ENCODE measurements at regions not wholly inside any gene's neighbourhood (a gene's known extent, or its start where the extent isn't known, plus 50 kb on each side); places are given as distances from the start of the nearest gene placed in this dataset.

DNA sequence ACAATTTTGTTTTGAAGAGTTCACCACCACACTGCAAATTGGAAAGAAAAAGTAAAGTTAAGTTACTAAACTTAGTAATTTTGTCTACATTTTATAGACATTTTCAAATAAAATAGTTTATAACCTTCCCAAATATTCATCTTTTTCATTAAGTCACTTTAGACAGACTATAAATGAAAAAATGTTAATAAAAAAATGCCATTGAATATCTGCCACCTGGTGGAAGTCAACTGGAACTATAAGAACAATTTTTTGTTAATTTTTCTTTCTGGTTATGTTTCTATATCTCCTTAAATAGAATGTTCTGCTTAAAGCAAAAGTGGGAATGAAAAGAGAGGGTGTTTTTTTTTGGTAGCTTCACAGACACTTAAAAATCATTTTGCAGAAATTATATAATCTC, 534.4 kb upstream of the PCDH10 start:
- TF ChIP-seq MXI1 (conservative IDR thresholded peaks at IDR 0.05; ENCODE audit: poor library complexity, severe bottlenecking) (no peak), RAD21 (conservative IDR thresholded peaks at IDR 0.05) (peak; percentile 66), SMC3 (conservative IDR thresholded peaks at IDR 0.05; ENCODE audit: poor library complexity) (peak; percentile 76), CTCF (IDR thresholded peaks at IDR 0.05; ENCODE audit: poor library complexity, severe bottlenecking) (peak; percentile 60)
- Histone ChIP-seq H3K36me3 (ENCODE audit: insufficient read depth, low read length) (no peaks in the 10 kb centered on the region), H3K79me2 (replicated peaks; ENCODE audit: insufficient read depth, low read length) (peaks cover 2% of the 10 kb centered on the region), H2AFZ (ENCODE audit: low read depth, low read length) (no peak overlapping the region), H3K9me2 (ENCODE audit: insufficient read depth, low read length) (no peaks in the 10 kb centered on the region), H3K9me3 (ENCODE audit: low read length) (no peaks in the 10 kb centered on the region), H3K27ac (ENCODE audit: low read length) (no peak overlapping the region), H3F3A (ENCODE audit: insufficient read depth, low read length, poor library complexity, severe bottlenecking) (no peaks in the 10 kb centered on the region), H4K20me1 (ENCODE audit: insufficient read depth) (no peaks in the 10 kb centered on the region), H3K9ac (ENCODE audit: low read length) (no peak overlapping the region), H3K4me3 (ENCODE audit: low read length) (no peak overlapping the region), H3K27me3 (ENCODE audit: insufficient read depth, low read depth, low read length) (no peaks in the 10 kb centered on the region), H3K4me2 (ENCODE audit: low read length) (no peak overlapping the region)

DNA sequence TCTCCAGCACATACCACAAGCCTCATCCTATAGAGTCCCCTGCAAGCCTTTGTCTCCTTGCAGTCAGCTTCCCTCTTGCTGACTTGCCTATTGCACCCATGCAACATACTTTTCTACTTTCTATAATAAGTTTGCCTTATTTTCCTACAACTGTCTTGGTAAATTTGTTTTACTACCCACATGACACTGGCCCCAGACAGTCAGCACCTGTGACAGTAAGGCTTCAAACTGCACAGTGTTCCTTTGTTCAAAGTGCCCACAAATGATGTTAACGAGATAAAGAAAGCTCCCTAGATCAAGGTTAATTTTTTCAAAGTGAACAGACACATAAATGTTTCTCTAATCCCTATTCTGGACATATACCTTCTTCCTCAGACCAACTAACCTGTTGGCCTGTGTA, 529.1 kb upstream of the PCDH10 start:
- Histone ChIP-seq H3K27ac (ENCODE audit: low read length) (no peak overlapping the region), H3K9ac (ENCODE audit: low read length) (no peak overlapping the region), H3K4me3 (ENCODE audit: low read length) (no peak overlapping the region), H4K20me1 (ENCODE audit: insufficient read depth) (no peaks in the 10 kb centered on the region), H3K79me2 (replicated peaks; ENCODE audit: insufficient read depth, low read length) (no peaks in the 10 kb centered on the region), H3K9me3 (ENCODE audit: low read length) (no peaks in the 10 kb centered on the region), H3K9me2 (ENCODE audit: insufficient read depth, low read length) (no peaks in the 10 kb centered on the region), H3K36me3 (ENCODE audit: insufficient read depth, low read length) (no peaks in the 10 kb centered on the region), H3K27me3 (ENCODE audit: insufficient read depth, low read depth, low read length) (no peaks in the 10 kb centered on the region), H3F3A (ENCODE audit: insufficient read depth, low read length, poor library complexity, severe bottlenecking) (no peaks in the 10 kb centered on the region), H2AFZ (ENCODE audit: low read depth, low read length) (no peak overlapping the region), H3K4me2 (ENCODE audit: low read length) (no peak overlapping the region)
- TF ChIP-seq TAF1 (IDR thresholded peaks at IDR 0.05; ENCODE audit: low read depth), result no peak
- no peak for TF ChIP-seq CTCF (IDR thresholded peaks at IDR 0.05; ENCODE audit: poor library complexity, severe bottlenecking)
- no peak for TF ChIP-seq EZH2 (IDR thresholded peaks at IDR 0.05; ENCODE audit: borderline replicate concordance, insufficient read depth, low read length, poor library complexity, severe bottlenecking)
- no peak for TF ChIP-seq POLR2AphosphoS5 (IDR thresholded peaks at IDR 0.05)
- TF ChIP-seq EP300 (conservative IDR thresholded peaks at IDR 0.05; ENCODE audit: poor library complexity, severe bottlenecking), result no peak
- no peak for TF ChIP-seq REST (IDR thresholded peaks at IDR 0.05; ENCODE audit: borderline replicate concordance)
- TF ChIP-seq MXI1 (conservative IDR thresholded peaks at IDR 0.05; ENCODE audit: poor library complexity, severe bottlenecking), result no peak
- no peak for TF ChIP-seq RAD21 (conservative IDR thresholded peaks at IDR 0.05)
- TF ChIP-seq SMC3 (conservative IDR thresholded peaks at IDR 0.05; ENCODE audit: poor library complexity), result no peak
